NCI-H2196 (cell line): ENCODE measurements at regions not wholly inside any gene's neighbourhood (a gene's known extent, or its start where the extent isn't known, plus 50 kb on each side); places are given as distances from the start of the nearest gene placed in this dataset.
"Not testable (repeated sequence)": the region's sequence is repeated elsewhere in the genome, so short reads cannot be mapped to it uniquely, and the experiment has no call there.

Source experiments
- DNase-seq: peaks from one replicate; lab custom pipeline; 2025; ENCODE audit not compliant: unreplicated experiment; lab: John Stamatoyannopoulos, UW

- DNase-seq = no peak
These were observed 388.2 kb upstream of the LUZP2 start for GRCh38 chr11:24108609-24109008.

GRCh38 chr11:24122291-24122690 lies 374.6 kb upstream of the LUZP2 start:
- DNase-seq = no peak

GRCh38 chr11:24124876-24125275 lies 372.0 kb upstream of the LUZP2 start:
- no peak for DNase-seq

- no peak for DNase-seq
These were observed 365.2 kb upstream of the LUZP2 start for GRCh38 chr11:24131698-24132097.

GRCh38 chr11:24132471-24132870 lies 364.4 kb upstream of the LUZP2 start:
- no peak for DNase-seq

GRCh38 chr11:24134879-24135589 lies 361.8 kb upstream of the LUZP2 start:
- no peak for DNase-seq

- DNase-seq = no peak
These were observed 354.8 kb upstream of the LUZP2 start for GRCh38 chr11:24142062-24142461.

- no peak for DNase-seq
These were observed 351.4 kb upstream of the LUZP2 start for GRCh38 chr11:24145411-24145810.

- DNase-seq = no peak
These were observed 343.5 kb upstream of the LUZP2 start for GRCh38 chr11:24153337-24153736.

- DNase-seq = no peak
These were observed 341.1 kb upstream of the LUZP2 start for GRCh38 chr11:24155792-24156191.

- no peak for DNase-seq
These were observed 339.5 kb upstream of the LUZP2 start for GRCh38 chr11:24157316-24157715.

- no peak for DNase-seq
These were observed 335.3 kb upstream of the LUZP2 start for GRCh38 chr11:24161587-24161986.

- no peak for DNase-seq
These were observed 333.7 kb upstream of the LUZP2 start for GRCh38 chr11:24163146-24163545.

GRCh38 chr11:24163841-24164240 lies 333.0 kb upstream of the LUZP2 start:
- no peak for DNase-seq

GRCh38 chr11:24171869-24172268 lies 325.0 kb upstream of the LUZP2 start:
- no peak for DNase-seq

GRCh38 chr11:24181395-24182047 lies 315.3 kb upstream of the LUZP2 start:
- no peak for DNase-seq

GRCh38 chr11:24185535-24185934 lies 311.3 kb upstream of the LUZP2 start:
- DNase-seq = not testable (repeated sequence)

- DNase-seq = no peak
These were observed 300.1 kb upstream of the LUZP2 start for GRCh38 chr11:24196733-24197132.

GRCh38 chr11:24198481-24198880 lies 298.4 kb upstream of the LUZP2 start:
- no peak for DNase-seq

GRCh38 chr11:24199461-24199860 lies 297.4 kb upstream of the LUZP2 start:
- DNase-seq = no peak

- DNase-seq = no peak
These were observed 290.8 kb upstream of the LUZP2 start for GRCh38 chr11:24206030-24206429.

- DNase-seq = no peak
These were observed 290.3 kb upstream of the LUZP2 start for GRCh38 chr11:24206511-24206910.

- no peak for DNase-seq
These were observed 280.4 kb upstream of the LUZP2 start for GRCh38 chr11:24216488-24216887.
